ENCODE measurements at regions not wholly inside any gene's neighbourhood (a gene's known extent, or its start where the extent isn't known, plus 50 kb on each side); places are given as distances from the start of the nearest gene placed in this dataset.

- TF ChIP-seq CTCF (IDR thresholded peaks at IDR 0.05) (no peak), ZFX (IDR thresholded peaks at IDR 0.05; ENCODE audit: borderline replicate concordance) (no peak)
These were observed 459.6 kb downstream of the ACTL7B start for GRCh38 chr9:108396193-108396592.

Measured in 22Rv1 (cell line).